OCI-LY1 (cell line): ENCODE measurements at regions not wholly inside any gene's neighbourhood (a gene's known extent, or its start where the extent isn't known, plus 50 kb on each side); places are given as distances from the start of the nearest gene placed in this dataset.

Experiments
- CTCF ChIP-seq: fragments of 200-600 bp; sonication (generic), shearing (Covaris generic); IDR thresholded peaks from 2 replicates; pipeline ENCODE4 v1.5.1; 2017; ENCODE audit warnings: mild to moderate bottlenecking, antibody characterized with exemption, low read length, moderate library complexity, mixed read lengths
- EZH2 ChIP-seq: fragments of 200-600 bp; sonication (generic), shearing (Covaris generic); IDR thresholded peaks from 2 replicates; pipeline ENCODE4 v1.8.0; 2017; ENCODE audit warnings: borderline replicate concordance, mixed run types, mild to moderate bottlenecking, antibody characterized with exemption, low read length, moderate library complexity, mixed read lengths

GRCh38 chr18:49666045-49666775 lies 104.4 kb downstream of the LIPG start:
- TF ChIP-seq EZH2 (no peak), CTCF (no peak)
